GM03348 (cell line): ENCODE measurements at regions not wholly inside any gene's neighbourhood (a gene's known extent, or its start where the extent isn't known, plus 50 kb on each side); places are given as distances from the start of the nearest gene placed in this dataset.
"Not testable (repeated sequence)": the region's sequence is repeated elsewhere in the genome, so short reads cannot be mapped to it uniquely, and the experiment has no call there.

Experiments used
- DNase-seq: peaks from one replicate; pipeline ENCODE4 v3.0.0; 2012; ENCODE audit warnings: low spot score

- DNase-seq = no peak
Measured at GRCh38 chr1:118828038-118828437, 160.1 kb downstream of the TBX15 start.

GRCh38 chr1:118827636-118828035 is 160.5 kb downstream of the TBX15 start:
- DNase-seq = no peak

- DNase-seq = no peak
Measured at GRCh38 chr1:118827207-118827606, 160.9 kb downstream of the TBX15 start.

GRCh38 chr1:118826669-118827068 is 161.5 kb downstream of the TBX15 start:
- DNase-seq = no peak

GRCh38 chr1:118825619-118826018 is 162.5 kb downstream of the TBX15 start:
- DNase-seq = no peak

GRCh38 chr1:118821801-118822200 is 166.3 kb downstream of the TBX15 start:
- peak; percentile 16 for DNase-seq

GRCh38 chr1:118820864-118821263 is 167.3 kb downstream of the TBX15 start:
- no peak for DNase-seq

- DNase-seq = no peak
Measured at GRCh38 chr1:118815909-118816308, 172.2 kb downstream of the TBX15 start.

- DNase-seq = no peak
Measured at GRCh38 chr1:118812555-118812954, 175.6 kb downstream of the TBX15 start.

- DNase-seq = no peak
Measured at GRCh38 chr1:118811156-118811555, 177.0 kb downstream of the TBX15 start.

GRCh38 chr1:118809586-118809985 is 178.6 kb downstream of the TBX15 start:
- no peak for DNase-seq

GRCh38 chr1:118803128-118803527 is 185.0 kb downstream of the TBX15 start:
- DNase-seq = not testable (repeated sequence)

- DNase-seq = no peak
Measured at GRCh38 chr1:118791094-118791691, 196.9 kb downstream of the TBX15 start.

GRCh38 chr1:118788463-118788862 is 199.7 kb downstream of the TBX15 start:
- no peak for DNase-seq

GRCh38 chr1:118786454-118787155 is 201.5 kb downstream of the TBX15 start:
- DNase-seq = no peak

- no peak for DNase-seq
Measured at GRCh38 chr1:118785246-118785645, 202.9 kb downstream of the TBX15 start.

GRCh38 chr1:118783095-118783758 is 204.9 kb downstream of the TBX15 start:
- no peak for DNase-seq

- no peak for DNase-seq
Measured at GRCh38 chr1:118773656-118774055, 214.5 kb downstream of the TBX15 start.

GRCh38 chr1:118767971-118768370 is 220.2 kb downstream of the TBX15 start:
- no peak for DNase-seq

GRCh38 chr1:118753976-118754375 is 234.2 kb downstream of the TBX15 start:
- DNase-seq = no peak

- DNase-seq = peak; percentile 6
Measured at GRCh38 chr1:118751166-118751565, 237.0 kb downstream of the TBX15 start.

- no peak for DNase-seq
Measured at GRCh38 chr1:118744420-118744819, 243.7 kb downstream of the TBX15 start.

GRCh38 chr1:118739501-118739900 is 248.6 kb downstream of the TBX15 start:
- DNase-seq = no peak
